ENCODE measurements at regions not wholly inside any gene's neighbourhood (a gene's known extent, or its start where the extent isn't known, plus 50 kb on each side); places are given as distances from the start of the nearest gene placed in this dataset.

DNA sequence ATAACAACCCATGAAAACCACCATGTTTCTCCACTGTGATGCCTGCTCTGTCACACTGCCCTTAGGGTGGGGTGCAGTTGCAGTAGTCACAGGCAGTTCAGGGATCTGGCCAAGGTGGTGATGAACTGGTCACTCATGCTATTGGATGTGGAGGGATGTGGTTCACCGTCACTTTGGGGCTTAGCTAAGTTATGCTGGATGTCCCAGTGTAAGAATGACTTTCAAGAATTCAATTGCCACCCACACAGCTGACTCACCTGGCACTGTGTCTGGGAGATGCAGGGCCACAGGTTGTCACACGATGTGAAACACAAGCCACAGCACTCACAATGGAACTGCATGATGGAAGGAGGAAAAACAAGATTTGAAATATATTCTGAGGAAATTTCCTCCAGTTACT is 146.1 kb upstream of the CTNNB1 start:
- DNase-seq, result no peak

DNA sequence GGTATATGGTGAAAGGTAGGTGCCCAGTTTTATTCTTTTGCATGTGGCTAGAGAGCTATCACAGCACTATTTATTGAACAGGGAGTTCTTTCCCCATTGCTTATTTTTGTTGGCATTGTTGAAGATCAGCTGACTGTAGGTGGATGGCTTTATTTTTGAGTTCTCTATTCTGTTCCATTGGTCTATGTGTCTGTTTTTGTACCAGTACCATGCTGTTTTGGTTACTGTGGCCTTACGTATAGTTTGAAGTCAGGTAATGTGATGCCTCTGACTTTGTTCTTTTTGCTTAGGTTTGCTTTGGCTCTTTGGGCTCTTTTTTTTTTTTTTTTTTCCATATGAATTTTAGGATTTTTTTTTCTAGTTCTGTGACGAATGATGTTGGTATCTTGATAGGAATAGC is 139.2 kb upstream of the CTNNB1 start:
- DNase-seq, result no peak

DNA sequence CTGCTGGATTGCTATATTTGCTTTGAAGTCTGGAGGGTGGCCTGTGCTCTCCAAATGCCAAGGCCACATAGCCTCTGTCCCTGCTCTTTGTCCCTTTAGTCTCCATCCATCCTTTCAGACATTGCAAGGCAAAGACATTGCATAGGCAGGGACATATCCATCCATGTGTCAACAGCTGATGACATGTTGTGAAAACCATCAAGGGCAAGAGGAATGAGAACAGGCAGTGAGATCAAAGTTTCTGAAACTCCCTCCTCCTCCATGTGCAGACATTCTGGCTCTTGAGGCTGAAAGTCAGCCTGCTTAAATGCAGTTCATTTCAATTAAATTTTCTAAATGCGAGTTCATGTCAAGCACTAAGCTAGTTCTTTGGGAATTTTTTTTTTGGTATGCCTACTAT is 135.2 kb upstream of the CTNNB1 start:
- DNase-seq, result no peak

DNA sequence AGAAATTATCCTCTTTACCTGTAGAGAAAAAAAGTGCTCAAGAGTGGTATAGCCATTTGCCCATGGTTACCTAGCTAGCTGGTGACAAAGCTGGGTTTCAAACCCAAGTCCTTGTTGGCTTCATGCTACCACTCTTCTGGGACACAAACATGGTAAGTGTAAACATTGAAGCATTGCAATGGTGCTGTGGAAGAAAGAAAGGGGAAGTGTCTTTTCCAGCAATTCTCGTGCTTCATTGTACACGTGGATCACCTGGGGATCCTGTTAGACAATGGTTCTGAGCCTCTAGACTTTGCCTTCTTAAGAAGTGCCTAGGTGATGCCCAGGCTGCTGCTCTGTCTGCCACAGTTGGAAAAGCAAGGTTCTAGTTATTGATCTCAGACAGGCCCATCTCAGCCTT is 134.8 kb upstream of the CTNNB1 start:
- DNase-seq, result no peak

DNA sequence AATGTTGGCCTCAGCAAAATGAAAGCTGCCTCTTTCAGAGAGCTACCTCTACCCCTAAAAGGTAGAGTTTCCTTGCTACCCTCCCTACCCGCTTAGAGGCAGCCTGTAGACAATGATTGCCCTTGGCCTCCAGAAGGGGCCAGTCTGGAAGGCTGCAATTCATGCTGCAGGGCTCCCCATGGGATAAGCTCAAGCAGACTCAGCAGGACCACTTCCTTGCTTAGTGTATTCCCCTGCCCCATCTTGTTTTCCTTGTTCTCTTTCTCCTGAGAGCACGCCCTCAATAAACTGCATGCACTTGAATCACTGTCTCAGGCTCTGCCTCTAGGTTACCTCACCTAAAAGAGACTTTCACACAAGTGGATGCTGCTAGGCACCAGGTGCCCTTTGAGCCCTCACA is 134.0 kb upstream of the CTNNB1 start:
- DNase-seq, result no peak

DNA sequence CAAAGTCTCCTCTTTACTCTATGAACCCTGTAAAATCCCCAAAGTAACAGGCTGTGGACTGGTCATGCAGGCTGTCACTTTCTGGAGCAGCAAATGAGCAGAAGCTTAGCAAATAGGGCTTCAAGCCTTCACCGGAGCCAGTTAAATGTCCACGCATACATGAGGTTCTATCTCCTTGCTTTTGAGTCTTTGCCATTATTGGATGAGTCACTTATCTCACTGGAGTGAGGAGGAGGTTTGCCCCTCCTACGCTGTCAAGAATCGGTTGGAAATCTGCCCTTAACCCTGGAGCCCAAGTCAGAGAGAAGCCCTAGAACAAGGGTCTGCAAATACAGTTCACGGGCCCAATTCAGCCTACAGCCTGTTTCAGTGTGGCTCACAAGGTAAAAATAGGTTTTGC is 126.1 kb upstream of the CTNNB1 start:
- DNase-seq, result no peak

DNA sequence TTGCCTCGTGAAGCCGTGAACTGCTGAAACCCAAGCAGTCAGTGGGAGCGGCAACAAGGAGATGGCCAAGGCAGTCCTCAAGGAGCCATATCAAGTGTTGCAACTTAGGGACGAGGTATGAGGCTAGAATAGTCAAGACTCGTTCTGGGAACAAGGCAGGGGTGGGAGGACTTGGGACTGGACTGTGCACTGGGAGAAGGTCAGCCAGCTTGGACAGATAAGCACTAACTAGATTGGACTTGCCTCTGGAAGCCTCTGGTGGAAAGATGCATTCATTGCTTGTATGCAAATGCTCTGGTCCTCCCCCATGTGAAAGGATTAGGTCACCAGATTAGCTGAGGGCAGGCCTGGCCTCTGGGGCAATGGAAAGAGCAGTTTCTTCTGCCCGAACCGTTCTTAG is 123.3 kb upstream of the CTNNB1 start:
- no peak for DNase-seq

DNA sequence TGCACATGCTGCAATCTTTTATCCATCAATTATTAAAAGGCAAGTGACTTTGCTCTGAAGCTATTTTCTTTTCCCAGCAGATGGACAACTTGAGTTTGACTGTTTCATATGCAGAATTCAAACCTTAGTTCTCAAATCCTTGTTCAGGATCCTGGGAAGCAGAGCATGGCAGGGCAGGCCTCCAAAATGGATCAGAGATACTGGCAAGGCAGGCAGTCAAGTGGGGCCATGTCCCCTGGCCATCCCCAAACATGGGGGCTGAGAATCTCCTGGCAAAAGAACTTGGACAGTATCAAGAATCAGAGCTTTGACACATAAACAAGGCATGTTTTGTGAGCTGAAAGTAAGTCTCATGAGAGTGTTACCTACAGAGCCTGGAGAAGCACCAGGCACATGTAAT is 122.9 kb upstream of the CTNNB1 start:
- DNase-seq, result no peak

DNA sequence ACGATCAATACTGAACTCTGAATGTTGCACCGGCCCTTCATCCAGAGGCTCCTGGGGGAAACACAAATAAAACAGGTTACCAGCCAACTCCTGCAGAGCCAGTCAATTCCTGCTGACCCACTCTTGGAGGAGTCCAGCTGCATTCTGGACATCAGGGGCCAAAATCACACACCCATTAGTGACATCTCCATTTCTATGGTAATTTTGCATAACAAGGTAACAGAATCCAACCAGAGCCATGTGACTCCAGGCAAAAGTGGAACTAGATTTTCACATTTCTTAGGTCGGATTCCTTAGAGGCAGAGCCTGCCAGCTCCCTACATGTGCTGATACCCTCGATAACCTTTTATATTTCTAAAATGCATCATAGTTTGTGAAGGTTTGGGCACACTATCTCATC is 119.2 kb upstream of the CTNNB1 start:
- no peak for DNase-seq

DNA sequence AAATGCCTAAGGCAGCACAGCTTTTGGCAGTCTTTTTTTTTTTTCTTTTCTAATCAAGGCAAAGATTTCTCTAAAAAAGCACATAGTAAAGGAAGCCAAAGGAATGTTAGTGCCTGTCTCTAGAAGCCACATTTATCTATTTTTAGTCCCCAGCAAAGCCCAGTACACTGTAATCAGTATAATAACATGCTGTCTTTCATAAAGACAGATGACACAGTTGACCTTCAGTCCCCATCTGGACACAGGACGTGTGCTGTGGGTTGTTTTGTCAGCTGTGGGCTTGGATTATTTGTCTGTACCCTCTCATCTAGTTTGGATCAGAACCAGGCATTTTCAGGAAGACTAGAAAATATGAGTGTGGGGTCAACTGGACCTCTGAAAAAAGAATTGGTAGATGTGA is 110.4 kb upstream of the CTNNB1 start:
- no peak for DNase-seq

DNA sequence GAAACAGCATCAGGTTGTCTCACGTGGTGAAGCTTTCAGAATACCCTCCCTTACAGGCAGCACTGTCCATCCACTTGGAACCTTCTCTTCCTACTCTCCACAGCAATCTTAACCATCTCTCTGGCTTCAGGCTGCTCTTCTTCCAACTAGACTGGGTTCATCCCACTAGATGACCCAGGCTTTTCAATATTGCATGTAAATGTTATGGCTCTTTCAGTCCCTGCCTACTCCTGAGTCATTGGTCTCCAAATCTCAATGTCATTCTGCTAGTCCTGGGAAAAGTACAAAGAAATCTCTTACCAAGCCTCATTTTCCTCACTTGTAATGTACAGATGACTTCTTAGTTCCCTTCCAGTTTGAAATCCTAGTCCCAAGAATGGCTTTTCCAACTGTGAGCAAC is 109.7 kb upstream of the CTNNB1 start:
- no peak for DNase-seq

DNA sequence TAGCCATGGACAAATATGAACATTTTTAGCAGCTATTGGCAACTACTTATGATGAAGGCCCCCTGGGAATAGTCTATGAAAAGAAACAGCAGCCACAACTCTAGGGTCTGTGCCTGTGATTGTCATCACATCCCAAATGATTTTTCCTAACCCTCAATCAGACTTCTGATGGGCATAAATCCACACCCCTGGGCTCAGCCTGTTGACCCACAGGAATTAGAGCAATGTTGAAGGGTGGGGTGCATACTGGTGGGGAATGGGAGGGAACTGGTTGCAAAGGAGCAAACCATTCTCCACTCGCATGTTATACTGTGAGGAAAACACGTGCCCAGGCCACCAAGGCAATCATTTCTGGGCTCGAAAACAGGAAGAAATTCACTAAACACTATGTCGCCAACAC is 106.5 kb upstream of the CTNNB1 start:
- no peak for DNase-seq

DNA sequence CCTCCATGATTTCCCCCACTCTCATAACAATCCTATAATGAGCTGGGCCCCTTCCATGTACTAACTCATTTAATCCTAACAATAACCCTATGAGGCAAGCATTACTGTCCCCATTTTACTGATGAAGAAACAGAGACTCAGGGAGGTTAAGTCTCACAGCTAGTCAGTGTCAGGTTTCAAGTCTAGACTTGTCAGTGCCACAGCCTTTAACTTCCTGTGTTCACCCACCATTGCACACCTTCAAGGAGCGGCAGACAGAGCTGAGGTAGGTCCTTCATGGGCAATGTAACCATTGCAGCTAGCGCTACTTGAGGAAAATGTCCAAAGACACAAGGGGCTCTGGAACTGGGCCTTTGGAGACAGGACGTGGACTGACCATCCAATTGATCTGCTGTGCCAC is 105.8 kb upstream of the CTNNB1 start:
- no peak for DNase-seq

DNA sequence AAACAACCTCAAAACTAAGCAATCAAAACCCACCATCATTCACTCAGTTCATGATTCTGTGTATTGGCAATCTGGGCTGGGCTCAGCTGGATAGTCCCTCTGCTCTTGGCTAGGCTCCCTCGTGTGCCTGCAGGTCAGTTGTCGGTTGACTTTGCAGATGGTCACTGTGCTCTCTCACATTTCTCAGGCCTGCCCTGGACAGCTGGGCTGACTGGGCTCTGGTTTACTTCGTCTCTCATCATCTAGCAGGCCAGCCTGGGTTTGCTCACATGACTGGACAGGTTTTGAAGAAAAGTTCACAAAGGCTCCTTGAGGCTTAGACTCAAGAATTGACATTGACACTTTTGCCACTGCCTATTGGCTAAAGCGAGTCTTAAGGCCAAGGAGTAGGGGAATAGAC is 105.0 kb upstream of the CTNNB1 start:
- DNase-seq, result no peak

DNA sequence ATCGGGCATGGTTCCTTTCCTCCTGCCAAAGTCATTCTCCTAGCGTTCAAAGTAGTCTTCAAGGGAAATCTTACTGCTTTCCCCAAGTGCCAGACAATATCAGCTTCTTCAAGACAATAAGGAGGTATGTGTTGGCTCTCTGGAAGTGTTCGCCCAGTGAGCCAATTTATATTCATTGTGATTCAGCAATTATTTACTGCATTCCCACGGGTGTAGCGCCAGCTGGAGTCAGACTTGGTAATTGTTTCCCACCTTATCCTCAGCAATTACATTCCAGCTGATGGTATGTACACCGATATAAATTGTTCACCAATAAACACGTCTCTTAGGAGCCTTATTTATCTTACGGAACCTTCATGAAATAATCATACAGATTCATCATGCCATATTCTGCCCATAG is 103.6 kb upstream of the CTNNB1 start:
- no peak for DNase-seq

DNA sequence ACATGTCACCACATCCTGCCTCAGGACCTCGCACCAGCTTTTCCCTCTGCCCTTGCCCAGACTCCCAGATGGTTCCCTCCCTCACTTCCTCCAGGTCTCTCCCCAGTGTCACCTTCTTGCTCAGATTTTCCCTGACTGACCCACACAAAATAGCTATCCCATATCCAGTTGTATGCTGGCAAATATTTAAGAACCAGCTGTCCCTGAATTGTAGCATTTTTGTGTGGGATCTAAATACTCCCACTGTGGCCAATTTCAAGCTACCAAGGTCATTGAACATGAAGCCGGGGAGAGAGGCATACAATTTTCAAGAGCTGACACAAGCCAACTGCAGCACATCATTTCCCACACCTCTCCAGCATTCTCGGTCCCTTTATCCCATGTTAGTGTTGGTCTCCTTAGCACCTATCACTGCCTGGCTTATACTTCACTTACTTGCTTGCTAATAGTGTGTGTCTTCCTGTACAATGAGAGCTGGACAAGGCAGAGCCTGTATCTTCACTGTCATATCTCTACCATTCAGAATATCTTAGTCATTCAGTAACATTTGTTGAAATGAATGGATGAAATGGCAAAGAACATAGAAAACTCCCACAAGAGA is 101.3 kb upstream of the CTNNB1 start:
- DNase-seq, result no peak

DNA sequence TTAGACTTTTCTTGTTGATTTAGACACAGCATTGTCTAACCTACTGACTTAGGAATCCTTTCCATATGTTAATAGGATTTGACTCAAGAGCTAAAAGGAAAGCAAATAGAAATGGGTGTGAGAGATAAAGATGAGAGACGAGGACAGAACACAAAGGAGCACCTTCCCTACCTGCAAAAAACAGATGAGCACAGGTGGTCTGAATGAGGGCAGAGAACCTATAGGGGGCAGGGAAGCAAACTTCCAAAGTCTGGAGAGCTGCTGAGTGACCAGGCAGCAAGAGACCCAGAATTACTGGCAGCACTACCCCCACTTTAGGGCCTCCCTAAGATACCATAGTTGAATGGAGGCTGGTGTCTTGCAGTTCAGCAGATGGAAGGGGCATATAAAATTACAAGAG is 98.1 kb upstream of the CTNNB1 start:
- DNase-seq, result no peak

DNA sequence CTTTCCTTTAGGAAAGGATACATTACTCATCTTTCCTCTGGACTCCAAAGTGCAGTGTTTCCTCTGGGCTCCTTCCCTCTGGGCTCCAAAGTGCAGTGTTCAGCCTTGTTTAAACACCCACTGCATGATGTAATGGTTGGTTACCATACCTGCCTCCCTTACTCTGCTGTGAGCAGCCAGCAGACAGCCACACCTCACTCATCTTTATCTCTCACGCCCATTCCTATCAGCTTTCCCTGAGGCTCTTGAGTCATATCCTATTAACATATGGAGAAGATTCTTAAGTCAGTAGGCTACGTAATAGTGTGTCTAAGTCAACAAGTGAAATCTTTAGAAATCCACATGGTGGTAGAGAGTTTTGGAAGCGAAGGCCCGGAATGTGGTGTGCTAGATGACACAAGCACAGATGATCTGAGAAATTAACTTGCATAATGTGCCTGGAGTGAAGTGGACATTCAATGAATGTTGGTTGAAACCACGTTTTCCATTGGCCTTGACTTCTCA is 97.2 kb upstream of the CTNNB1 start:
- no peak for DNase-seq

DNA sequence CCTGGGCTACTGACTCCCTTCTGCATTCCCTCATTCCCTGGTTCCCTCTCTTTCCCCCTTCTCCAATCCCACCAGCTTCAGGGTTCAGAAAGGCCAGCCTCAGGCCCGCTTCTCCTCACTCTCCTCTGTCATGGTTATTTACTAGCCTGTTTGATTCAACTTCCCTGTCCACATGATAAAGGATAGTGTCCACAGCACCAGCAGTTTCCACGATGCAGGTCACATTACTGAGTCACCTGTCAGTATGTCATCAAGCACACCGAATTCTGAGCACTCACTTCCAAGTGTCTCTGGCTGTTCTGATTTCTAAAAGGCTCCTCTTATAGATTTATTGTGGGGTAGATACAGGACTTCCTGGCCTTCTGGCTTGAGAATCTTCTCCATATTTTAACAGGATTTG is 96.6 kb upstream of the CTNNB1 start:
- DNase-seq, result no peak

DNA sequence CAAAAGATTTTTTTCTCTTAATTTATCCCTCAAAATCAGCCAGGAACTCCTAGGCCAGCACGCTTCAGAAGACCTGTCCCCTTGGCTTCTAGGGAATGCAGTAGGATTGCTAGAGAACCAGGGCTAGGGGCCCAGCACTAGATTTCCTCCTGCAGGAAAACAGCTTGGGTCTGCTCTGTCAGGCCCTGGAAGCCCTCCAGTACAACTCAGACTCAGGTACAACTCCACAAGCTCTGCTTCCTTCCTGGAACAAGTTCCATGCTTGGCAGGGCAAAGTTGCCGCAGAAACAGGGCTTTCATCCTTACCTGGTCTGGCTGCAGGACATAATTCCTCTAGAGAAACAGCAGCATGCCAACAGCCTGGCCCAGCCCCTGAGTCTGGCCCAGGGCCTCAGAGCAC is 96.1 kb upstream of the CTNNB1 start:
- DNase-seq, result no peak

DNA sequence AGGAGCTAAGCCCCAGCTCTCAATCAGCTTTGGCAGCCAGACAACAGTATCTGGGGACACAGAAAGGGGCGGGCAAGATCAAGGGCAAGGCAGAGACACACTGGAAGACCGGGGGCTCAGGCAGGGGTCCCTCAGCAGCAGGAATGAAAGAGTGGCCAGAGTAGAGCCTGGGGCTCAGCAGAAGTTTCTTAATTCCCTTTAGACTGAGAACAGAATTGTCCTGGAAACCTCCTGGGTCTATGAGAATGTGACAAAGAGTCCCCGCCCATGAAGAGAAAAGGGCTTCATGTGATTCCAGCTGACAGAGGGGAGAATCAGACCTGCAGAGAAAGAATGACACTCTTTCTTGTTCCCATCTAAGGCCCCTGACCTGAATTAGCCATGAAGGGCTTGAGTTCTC is 95.2 kb upstream of the CTNNB1 start:
- no peak for DNase-seq

DNA sequence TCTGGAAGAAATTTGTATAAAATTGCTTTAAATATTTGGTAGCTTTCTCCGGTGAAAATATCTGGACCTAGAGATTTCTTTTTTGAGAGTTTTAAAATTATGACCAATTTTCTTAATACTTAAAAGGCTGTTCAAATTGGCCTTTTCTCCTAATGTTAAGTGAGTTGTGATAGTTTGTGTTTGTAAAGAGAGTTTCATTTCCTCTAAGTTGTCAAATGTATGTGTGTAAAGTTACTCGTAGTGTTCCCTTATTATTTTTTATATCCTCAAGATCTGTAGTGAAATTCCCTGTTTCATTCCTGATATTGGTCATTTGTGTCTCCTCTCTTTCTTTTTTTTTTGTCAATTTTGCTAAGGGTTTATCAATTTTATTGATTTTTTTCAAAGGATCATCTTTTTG is 92.6 kb upstream of the CTNNB1 start:
- no peak for DNase-seq

DNA sequence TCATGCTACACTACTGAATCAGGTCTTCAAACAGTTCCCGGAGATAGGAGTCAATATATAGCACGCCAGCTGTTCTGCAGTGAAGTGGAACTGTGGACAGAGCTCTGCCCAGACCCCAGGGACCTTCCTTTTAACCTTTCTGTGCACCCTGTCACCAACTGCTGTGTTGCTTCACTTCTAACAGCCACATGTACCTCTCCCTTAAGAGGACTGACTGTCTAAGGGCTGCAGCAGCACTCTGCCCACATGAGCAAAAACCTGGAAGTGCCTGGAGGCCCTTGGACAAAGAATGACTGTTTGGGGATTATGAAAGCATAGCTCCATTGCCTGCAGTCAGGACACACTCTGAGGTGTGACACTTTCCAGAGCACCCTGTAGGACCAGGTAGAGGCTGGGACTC is 88.3 kb upstream of the CTNNB1 start:
- DNase-seq, result no peak

DNA sequence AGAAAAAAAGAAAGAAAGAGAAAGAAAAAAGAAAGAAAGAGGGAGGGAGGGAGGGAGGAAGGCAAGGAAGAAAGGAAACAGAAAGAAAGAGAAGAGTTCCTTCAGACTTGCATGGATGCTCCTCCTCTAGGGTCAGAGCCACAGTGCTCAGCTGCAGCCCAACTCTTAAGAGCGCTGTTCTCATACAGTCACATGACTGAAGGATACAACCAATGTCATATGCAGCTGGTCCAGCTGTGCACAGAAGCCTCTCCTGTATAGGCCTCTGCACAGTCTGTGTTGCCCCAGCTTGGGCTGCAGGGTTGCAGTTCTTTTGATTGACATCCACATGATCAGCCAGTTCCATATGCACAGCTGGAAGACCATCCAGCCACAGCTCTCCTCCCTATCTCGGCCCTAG is 86.8 kb upstream of the CTNNB1 start:
- no peak for DNase-seq

DNA sequence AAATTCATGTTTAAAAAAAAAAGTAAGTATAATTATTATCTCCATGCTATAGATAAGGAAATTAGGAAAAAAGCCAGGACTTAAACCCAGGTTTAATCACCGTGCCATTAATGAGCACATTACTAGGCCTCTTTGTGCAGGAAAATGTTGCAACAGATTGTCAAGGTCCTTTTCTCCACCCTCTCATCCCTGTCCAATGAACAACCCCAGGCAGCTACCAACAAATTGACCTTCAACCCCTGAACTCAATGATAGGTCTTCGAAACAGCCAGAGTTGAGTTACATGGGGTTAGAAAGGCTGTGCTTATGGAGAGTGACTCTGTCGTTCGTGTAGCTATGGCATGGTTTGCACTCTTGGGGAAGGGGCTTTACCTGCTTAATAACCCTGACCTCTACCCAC is 84.2 kb upstream of the CTNNB1 start:
- DNase-seq, result no peak

DNA sequence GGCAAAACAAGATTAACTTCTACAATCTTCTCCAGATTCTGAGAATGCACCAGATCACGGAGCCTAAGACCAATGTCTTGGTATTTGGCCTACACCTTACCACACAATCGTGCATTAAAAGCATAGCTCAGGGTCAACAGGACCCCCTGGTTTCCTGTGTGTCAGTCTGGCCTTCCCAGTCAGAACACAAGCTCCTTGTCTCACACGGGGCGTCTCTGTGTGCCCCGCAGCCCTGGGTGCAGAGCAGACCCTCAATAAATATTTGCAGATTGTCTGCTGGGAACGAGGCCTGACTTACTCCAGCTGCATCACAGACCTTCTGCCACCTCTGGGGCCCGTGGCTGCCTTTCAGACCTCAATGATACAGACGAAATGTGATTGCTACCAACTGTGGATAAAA is 82.5 kb upstream of the CTNNB1 start:
- no peak for DNase-seq

Data from NCI-H1105 (cell line).